Left hindlimb (tissue), 1 donor: ENCODE measurements at regions not wholly inside any gene's neighbourhood (a gene's known extent, or its start where the extent isn't known, plus 50 kb on each side); places are given as distances from the start of the nearest gene placed in this dataset.
"Not testable (repeated sequence)": the region's sequence is repeated elsewhere in the genome, so short reads cannot be mapped to it uniquely, and the experiment has no call there.

Experiments
- DNase-seq: peaks from one replicate; pipeline ENCODE4 v3.0.0-alpha.2; 2018

GRCh38 chr3:153379516-153379915 is 217.5 kb downstream of the RAP2B start:
- no peak for DNase-seq

DNA sequence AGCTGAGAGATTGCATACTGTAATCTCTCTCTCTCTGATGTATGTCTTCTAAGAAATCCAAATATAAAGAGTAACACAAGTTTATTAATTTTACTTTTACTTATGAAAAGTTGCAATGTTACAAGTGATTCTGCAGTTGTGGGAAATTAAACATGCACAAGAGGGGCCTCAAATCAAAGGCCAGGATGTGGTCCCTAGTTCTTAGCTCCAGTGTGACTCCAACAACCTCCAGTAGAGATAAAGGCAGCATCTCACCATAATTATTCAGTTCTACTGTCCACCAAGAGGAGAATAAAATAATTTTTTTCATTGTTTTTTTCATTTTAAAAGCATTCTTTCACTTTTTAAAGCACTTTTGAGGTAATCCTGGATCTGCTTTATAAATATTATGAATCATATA is 223.3 kb downstream of the RAP2B start:
- no peak for DNase-seq

- DNase-seq = no peak
Measured at GRCh38 chr3:153392363-153392762, 230.3 kb downstream of the RAP2B start.

DNA sequence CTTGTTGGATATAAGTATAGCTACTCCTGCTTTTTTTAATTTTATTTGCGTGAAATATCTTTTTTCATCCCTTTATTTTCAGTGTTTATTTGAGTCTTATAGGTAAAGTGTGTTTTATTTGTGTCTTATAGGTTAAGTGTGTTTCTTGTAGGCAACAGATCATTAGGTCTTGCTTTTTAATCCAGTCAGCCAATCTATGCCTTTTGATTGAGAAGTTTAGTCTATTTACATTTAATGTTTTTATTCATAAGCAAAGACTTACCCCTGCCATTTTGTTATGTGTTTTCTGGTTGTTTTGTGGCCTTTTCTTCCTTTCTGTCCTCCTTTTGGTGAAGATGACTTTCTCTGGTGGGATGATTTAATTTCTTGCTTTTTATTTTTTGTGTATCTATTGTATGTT is 232.0 kb downstream of the RAP2B start:
- DNase-seq = no peak

GRCh38 chr3:153396581-153396980 is 234.6 kb downstream of the RAP2B start:
- no peak for DNase-seq

- no peak for DNase-seq
Measured at GRCh38 chr3:153397794-153398193, 235.8 kb downstream of the RAP2B start.

- no peak for DNase-seq
Measured at GRCh38 chr3:153399636-153400035, 237.6 kb downstream of the RAP2B start.

DNA sequence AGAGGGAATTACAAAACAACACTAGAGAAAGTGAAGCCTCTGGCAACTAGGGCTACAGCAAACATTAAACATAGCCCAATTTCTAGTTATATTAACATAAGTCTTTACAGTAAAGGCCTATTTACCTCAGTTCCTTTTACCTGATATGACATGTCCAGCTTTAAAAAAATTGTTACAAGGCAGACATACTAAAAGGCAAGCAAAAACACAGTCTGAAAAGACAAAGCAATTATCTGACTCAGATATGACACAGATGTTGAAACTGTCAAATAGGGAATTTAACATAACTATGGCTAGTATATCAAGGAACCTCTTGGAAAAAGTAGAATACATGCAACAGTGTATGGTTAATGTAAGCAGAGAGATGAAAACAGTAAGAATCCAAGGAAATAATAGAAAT is 238.6 kb downstream of the RAP2B start:
- DNase-seq = no peak

DNA sequence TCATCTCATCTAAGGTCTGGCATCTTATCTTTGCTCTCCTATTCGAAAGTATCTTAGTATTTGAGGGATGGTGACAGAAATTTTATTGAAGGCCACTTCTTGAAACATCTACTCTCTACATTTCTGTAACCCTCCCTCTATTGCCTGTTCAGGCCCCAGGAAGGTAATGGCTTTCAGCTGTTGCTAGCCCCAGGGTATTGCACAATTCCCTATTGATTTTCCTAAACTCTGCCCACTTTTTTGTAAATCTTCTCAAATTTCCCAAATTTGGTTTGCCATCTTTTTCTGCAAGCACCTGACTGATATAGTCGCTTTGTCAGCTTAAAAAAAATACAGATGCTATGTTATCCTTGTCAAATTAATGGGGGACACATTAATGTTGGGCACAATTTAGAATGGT is 242.1 kb downstream of the RAP2B start:
- DNase-seq = no peak

GRCh38 chr3:153405320-153405719 is 243.3 kb downstream of the RAP2B start:
- DNase-seq = not testable (repeated sequence)

DNA sequence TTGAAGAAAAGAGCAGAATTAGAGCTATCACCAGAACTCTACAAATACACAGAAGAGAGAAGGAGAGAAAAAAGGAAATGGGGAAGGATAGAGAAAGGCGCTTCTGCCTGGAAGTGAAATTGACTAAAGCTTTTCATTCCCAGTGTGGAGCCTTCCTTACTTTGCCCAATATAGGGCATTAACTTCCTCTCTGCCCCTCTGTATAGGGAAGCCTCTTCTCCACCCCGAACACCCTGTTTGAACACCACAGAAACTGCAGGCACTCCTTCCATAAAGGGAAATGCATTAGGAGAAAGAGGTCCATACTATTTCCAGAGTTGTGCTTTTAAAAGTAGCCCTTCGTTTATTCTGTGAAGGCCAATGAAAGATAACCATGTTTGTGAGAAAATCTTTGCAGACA is 248.5 kb downstream of the RAP2B start:
- no peak for DNase-seq

GRCh38 chr3:153414982-153415381 is 253.0 kb downstream of the RAP2B start:
- DNase-seq = no peak

- DNase-seq = no peak
Measured at GRCh38 chr3:153422314-153422713, 260.3 kb downstream of the RAP2B start.

DNA sequence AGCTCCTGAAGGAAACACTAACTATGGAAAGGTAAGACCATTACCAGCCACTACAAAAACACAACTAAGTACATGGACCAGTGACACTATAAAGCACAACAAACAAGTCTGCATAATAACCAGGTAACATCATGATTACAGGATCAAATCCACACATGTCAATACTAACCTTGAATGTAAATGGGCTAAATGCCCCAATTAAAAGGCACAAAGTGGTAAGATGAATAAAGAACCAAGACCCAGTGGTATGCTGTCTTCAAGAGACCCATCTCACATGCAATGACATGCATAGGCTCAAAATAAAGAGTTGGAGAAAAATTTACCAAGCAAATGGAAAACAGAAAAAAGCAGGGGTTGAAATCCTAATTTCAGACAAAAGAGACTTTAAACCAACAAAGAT is 261.8 kb downstream of the RAP2B start:
- not testable (repeated sequence) for DNase-seq

DNA sequence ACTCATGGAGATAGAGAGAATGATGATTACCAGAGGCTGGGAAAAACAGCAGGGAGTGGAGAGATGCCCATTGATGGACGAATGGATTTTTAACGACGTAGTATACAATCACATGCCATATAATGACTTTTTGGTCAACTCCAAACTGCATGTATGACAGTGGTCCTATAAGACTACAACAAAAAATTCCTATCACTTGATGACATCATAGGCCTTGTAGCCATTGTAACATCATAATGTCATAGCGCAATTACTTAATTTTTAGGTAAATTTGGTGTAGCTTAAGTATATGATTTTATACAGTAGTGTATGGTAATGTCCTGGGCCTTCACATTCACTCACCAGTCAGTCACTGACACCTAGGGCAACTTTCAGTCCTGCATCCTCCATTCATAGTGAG is 264.3 kb downstream of the RAP2B start:
- DNase-seq = no peak

- no peak for DNase-seq
Measured at GRCh38 chr3:153426803-153427202, 264.8 kb downstream of the RAP2B start.

DNA sequence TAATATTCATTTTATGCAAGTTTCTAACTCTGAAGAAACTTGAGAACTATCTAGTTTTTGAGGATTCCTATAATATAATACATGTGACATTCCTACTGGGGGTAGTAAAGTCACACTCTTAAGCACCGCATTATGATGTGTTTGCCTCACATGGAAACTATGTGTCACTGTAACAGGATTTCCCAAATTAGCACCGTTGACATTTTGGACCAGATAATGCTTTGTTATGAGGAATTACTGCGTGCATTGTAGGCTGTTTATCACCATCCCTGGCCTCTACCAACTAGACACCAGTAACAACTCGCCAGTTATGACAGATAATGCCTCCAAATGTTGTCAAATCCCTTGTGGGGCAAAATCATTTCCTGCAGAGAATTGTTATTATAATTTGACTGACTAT is 267.8 kb downstream of the RAP2B start:
- DNase-seq = no peak

DNA sequence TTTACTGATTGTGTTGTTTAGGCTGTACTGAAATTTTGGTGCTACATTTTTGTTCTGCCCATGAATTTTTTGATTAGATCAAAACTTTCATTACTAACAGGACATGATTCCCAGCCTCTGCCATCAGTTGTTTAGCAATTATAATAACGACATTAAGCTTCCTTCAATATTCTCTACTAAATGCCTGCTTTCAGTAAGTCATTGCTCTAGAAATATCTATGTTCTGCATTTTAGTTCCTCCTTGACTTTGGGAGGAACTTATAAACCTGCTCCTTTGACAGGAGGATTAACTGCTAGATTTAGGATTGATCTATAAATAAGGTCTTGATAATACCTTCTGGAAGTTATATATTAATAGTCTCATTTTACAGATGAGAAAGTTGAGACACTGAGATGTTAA is 269.1 kb downstream of the RAP2B start:
- DNase-seq = no peak

DNA sequence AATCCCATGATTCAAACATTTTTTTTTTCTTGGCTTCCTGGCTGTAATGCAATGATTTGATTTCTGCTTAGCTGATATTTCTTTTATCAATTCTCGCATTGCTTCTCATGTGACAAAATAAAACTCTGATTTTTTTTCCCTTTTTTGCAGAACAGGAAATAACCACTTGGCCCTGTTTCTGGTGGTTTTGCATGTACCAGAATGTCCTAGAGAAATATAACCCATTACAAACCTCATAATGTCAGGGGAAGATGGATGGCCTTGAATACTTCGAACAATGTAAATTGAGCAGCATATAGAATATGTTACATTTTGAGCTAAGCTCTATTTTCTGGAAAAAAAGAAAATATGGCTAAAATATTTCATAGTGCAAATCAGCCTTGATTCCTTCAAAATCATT is 275.6 kb downstream of the RAP2B start:
- DNase-seq = no peak

- no peak for DNase-seq
Measured at GRCh38 chr3:153438271-153438670, 276.2 kb downstream of the RAP2B start.

- no peak for DNase-seq
Measured at GRCh38 chr3:153439780-153440179, 277.8 kb downstream of the RAP2B start.

- no peak for DNase-seq
Measured at GRCh38 chr3:153440311-153440710, 278.3 kb downstream of the RAP2B start.

- no peak for DNase-seq
Measured at GRCh38 chr3:153442386-153442785, 280.4 kb downstream of the RAP2B start.

DNA sequence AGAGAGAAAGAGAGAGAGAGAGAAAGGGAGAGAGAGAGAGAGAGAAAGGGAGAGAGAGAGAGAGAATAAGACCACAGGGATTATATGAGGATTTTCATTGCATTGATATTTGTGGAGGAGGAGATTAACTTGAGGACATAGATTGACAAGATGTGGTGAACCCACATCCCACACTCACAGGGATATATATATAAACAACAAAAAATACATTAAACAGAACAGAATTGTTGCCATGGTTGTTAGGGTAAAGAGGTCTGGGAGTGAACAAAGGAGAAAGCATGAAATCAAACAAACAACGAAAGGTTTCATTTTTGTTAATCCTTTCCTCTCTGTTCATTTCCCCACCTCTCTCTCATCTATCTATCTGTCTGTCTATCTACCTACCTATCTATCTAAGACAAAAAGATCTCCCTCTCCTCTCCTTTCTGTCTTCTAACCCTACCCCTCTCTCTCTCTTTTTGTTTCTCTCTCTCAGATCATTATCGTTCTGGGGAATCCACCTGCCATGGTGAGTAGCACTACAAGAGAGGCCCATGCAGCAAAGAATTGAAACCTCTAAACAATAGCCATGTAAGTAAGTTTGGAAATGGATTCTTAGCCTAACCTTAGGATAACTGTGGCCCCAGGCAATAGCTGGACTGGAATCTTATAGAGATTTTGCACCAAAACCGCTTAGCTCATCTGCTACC is 280.9 kb downstream of the RAP2B start:
- DNase-seq = no peak

DNA sequence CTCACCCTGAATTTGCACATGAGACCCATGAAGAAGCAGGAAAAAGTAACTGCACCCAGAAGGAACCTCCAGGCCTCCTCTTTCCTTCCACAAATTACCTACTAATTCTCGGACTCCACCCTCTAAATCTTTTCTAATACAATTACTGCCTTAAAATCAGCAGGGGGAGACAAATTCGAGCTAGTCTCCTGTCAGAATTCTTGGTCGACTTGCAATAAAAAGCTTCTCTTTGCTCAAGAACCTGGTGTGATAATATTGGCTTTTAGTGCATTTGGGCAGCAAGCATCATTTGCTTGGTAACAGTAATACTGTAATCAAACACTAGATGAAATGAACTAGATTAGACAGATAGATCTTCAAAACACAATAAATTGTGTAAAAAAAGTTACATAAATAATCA is 281.9 kb downstream of the RAP2B start:
- DNase-seq = no peak

GRCh38 chr3:153445817-153446216 is 283.8 kb downstream of the RAP2B start:
- DNase-seq = no peak
